GM18868 (cell line): ENCODE measurements at regions not wholly inside any gene's neighbourhood (a gene's known extent, or its start where the extent isn't known, plus 50 kb on each side); places are given as distances from the start of the nearest gene placed in this dataset.

Experiments
- ATAC-seq: cut with Tn5 transposase; IDR thresholded peaks from one replicate; pipeline ENCODE4 v1.9.1; 2021; ENCODE audit warnings: mild to moderate bottlenecking, moderate library complexity; ENCODE audit not compliant: unreplicated experiment

DNA sequence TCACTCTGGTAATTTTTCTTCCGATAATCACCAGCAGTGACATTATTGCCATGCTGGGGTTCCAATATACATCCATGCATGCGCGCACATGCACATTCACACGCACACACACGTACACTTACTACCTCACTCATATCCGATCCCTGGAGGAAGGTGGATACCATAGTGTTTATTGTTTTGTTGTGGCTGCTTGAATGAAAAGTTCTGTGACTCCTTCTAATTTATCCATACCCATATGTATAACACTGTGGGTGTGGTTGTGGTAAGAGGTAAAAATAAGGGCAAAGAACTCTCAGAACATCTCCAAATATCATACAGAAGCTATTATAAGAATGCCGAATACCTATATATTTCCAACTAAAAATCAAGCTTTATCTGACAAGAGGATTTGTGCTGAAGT, 407.8 kb upstream of the PODXL start:
- ATAC-seq = no peak

DNA sequence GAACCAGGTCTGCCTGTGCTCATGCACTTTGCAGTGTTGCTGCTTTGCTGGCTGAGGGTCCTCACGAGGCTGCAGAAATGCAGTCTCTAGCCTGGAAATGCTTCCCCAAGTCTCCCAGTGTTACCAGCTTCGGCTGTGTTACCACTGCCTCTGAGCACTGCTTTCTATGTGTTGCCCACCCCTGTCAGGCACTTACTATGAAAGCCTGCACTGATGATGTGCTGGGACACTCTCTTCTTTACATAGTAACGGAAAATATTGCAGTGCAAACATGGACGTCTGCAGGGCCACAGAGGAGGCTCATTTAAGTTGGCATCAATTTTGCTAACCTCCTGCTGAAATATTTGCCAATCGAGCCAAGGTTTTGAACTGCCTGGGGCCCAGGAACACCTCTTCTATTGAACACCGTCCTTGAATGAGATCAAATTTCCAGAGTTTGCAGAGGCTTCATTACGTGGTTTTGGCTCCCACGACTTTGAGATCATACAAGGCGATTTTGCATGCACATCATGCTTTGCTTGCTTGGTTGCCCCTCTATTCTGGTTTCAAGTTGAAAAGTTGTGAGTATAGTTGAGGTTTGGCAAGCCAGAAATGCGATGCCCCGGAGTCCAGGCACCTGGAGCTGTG, 404.7 kb upstream of the PODXL start:
- ATAC-seq = no peak

DNA sequence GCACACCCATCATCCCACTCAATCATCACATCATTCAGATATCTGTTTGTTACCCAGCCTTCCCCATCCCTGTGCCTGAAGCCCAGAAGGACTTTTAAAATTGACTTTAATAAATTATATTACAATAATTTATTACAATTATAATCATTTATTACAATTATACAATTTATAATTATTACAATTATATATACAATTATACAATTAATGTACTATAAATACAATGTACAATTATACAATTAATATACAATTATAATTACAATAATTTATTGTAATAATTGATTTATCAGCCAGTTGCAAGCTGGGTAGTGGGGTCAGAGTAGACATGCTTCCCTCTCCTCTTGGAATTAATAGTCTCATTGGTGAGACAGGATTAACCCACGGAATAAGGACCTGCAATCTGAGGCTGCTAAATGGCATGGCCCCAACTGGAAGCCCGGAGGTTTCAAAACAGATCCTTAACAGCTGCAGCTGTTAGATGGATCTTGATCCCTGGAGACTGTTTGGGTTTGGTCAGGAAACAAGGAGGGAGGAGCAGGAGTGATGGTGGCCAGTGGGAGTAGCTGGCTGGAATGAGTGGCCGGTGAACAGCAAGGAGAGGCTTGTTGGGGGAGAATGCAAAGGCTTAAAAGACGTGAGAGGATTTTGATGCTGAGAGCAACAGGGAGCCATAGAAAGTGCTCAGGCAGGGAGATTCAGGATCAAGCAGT, 402.8 kb upstream of the PODXL start:
- no peak for ATAC-seq

DNA sequence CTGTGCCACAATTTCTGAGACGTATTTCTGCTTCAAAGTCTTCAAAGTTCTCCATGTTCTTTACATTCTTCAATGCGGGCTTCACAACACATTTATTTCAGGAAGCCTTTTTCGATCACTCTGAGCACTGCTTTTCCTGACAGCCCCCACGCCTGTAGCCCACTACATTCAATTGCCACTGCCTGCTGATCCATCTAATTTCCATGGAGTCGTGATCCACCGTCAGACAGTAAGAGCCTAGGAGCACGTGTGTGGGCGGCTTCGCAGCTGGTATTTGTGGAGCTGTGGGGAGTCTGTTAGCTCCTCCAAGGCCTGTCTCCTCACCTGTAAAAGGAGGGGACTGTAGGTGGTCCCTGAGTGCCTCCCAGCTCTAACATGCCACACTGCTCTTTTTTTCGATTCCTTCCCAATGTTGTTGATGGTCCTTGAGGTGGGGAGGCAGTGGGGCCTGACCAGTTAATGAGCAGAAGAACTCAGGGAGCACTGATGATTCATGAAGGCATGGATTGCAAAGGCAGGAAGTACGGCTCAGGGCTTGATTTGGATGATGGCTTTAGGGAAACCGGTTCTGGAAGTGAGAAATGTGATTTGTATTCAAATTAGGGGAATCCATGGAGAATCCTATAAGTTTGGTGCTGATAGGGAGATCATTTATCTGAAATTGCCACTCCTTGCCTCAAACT, 401.1 kb upstream of the PODXL start:
- ATAC-seq = no peak

DNA sequence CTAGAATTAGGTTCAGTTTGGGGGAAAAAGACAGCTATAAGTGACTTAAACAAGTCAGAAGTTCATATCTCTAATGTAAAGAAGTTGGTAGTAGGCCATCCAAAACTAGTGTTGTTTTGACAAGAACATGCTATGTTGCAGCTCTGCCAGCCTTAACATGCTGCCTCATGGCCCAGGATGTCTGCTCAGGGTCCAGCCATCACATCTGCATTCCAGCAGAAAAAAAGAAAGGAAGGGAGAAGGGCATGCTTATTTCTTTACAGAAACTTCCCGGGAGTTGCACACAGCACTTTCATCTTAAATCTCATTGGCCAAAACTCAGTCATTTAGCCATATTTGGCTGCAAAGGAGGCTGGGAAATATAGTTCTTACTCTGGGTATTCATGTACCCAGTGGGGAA, 400.4 kb upstream of the PODXL start:
- no peak for ATAC-seq

DNA sequence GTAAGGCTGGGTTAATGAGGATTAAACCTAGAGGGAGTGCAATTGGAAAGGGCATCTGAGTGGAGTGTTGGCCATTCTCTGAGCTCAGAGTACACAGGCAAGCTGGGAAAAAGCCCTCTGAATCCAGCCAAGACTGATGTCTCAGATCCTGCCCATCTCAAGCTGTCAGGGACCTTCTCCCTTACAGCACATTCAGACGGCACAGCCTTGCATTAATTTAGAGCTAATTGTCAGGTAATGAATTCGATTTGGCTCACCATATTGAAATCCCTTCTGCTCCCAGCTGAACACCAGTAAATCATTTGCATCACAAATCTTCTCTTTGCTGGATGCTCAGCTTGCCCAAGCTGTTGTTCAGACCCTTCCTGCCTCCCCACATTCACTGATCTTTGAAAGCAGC, 399.3 kb upstream of the PODXL start:
- no peak for ATAC-seq

DNA sequence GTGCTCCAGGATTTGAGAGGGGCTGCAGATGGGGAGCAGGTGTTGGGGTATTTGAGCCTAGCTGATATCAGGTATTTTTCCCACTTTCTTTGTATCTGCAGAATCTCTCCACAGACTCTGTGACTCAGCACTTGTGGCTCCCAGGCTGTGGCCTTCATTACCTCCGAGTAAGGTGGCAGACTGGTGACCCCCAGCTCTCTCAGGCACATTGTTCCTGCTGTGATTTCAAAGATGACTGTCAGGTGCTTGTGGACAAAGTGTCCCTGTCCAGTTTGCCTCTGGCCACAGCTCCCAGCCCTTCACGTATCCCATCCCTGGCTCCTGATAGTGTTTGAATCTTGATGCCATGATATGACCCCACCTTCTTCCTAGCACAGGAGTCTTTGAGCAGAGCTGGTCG, 396.8 kb upstream of the PODXL start:
- ATAC-seq = no peak

DNA sequence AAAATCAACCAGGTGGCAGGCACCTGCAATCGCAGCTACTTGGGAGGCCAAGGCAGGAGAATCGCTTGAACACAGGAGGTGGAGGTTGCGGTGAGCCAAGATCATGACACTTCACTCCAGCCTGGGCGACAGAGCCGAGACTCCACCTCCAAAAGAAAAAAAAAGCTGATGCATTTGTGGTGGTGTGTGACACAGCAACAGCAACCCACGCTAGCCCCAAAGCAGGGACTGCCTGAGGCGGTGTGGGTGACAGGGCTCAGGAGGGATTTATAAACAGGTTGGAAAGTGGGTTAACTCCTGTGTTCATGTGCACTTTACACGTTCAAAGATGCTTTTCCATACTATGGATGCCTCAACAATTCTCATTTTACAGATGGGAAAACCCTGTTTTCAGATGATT, 395.9 kb upstream of the PODXL start:
- ATAC-seq = no peak

DNA sequence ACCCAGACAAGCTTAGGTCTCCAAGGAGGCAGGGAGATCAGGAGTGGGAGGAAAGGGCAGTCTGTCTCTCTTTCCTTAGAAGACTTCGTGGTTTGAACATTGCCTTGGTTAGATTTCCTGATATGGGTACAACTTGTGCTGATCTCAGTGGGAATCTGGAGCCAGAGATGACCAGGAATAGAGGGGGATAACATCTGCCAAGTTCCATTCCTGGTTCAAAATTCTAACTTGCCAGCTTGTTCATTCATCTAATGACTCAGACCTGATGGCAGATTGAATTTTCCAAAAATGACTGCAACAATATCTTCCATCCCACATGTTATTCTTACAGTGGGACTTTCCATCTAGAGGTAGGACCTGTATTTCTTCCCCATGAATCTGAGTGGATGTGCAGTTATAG, 394.3 kb upstream of the PODXL start:
- no peak for ATAC-seq

DNA sequence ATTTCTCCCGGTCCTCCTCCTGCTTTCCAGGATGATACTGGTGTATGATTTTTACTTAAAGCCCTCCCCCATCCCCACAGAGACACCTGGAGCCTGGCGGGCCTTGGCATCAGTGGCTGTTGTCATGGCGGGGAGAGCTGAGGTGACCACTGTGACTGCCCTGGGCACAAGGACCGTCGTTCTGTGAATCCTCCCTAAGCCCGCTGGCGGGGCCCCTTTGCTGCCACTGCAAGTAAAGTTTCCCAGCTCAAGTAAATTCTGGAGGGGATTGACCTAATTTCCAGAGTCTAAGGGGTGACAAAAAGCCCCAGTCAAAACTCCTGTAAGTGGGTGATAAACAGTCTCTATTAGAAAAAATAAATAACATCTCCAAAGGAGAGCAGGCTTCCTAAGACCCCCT, 393.2 kb upstream of the PODXL start:
- no peak for ATAC-seq

DNA sequence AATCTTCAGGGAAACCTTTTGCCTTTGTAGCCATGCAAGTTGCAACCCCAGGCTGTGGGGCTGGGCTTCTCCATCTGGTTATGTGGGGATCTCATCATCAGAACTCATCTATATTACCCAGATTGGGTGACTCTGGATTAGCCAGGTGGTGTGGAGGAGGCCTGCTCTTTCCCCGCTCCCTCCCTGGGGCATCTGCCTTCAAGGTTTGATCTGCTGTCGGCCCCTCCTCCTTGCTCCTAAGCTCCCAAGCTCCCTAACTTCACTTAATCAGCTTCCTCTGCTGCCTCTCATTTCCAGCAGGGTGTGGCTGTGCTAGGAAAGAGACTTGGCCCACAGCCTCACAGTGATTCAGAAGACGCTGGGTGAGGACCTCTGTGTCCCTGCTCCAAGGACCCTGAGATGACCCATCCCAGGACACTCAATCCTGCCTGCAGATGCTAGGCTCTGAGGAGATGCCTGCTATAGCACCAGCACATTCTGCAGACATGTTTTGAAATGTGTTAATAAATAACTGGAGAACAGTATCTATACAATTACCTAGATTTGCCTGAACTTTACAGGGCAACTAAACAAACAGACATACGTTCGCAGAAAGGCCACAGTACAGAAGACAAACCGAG, 392.1 kb upstream of the PODXL start:
- ATAC-seq = no peak

DNA sequence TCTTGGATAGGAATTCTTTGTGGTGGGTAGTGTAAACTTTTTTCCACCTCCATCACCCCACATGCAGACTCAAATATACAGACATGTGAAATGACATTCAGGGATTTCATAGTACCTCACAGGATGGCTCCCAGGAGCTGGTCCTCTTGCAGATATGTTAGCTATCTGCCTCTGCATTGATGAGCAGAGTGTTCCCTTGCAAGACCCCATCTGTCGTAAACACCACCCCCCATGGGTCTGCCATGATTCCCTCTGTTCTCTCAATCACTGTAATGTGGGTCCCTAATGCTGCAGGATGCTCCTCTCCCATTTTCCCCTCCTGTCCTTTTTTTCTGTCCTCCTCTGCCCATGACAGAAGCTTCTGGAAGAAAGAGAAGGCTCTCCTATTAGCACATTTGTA, 391.2 kb upstream of the PODXL start:
- no peak for ATAC-seq

DNA sequence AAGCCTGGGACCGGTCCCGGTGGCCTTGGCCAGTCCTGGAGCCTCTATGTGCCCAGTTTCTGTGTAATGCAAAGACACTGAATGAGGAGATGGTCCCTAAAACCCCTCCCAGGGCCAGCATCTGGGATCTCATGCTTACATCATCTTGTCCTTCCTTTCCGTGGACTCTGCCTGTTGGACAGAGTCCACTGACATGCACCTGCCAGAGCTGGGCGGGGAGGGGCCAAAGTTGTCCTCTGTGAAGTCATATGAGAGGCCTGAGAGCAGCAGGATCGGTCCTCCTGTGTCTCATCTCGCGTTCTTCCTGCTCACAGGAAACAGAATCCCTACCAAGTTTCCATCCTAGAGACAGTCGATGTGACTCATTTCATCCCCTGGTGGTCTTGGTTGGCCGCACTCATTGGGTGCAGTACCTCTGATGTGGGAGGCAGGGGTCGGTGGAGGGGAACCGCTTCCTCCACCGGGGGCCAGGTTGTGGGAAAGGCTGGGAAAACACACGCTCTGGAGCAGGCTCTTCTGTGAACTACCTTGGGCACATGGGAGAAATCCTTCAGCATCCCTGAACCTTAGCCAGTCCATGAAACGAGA, 389.6 kb upstream of the PODXL start:
- ATAC-seq = no peak

DNA sequence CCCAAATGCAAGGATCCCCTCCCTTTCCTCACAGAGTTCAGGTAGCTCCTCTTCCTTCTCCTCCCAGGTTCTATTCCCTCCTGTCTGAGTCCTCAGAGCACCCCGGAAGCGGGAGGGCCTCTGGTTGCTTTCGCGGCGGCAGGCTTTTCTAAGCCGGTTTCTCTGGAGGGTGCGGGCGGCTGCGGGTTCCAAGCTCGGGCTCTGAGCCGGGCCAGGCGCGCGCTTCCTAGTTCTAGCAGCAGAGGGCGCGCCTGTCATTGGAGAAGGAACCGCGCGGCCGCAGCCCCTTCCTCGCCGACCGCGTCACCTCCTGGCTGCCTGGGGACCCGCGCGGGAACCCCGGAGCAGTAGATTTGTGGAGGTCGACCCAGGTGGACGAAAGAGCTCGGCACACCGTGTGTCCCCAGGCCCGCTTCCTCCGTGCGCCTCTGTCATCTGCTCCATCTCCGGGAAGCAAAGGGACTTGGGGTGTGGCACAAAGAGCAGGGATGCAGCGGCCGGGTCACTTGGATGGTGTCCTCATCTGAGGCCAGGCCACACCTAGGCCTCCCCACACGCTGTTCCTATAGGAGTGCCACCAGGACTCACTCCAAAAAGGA, 389.0 kb upstream of the PODXL start:
- peak; percentile 67 for ATAC-seq

DNA sequence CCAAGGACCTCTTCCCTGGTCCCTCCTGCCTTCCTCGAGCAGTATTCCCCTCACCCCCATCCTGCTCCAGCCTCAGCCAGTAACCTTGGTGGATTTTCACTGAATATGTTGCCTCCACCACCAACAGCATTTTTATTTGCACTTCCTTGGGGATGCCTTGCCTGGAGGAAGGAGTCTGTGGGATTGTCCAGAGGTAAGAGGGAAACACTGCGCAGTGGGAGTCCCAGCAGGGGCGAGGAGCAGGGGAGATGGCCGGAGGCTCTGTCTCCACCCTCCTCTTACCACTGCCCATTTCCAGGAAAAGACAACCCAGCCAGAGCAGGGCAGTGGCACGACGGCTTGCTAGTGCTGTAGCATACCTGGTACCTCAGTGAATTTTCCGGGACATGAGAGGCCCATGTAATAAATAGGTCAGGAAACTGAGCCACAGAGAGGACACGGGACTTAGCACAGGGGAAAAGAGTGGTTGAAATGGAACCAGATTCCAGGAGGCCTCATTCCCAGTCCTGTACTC, 388.2 kb upstream of the PODXL start:
- ATAC-seq = no peak

DNA sequence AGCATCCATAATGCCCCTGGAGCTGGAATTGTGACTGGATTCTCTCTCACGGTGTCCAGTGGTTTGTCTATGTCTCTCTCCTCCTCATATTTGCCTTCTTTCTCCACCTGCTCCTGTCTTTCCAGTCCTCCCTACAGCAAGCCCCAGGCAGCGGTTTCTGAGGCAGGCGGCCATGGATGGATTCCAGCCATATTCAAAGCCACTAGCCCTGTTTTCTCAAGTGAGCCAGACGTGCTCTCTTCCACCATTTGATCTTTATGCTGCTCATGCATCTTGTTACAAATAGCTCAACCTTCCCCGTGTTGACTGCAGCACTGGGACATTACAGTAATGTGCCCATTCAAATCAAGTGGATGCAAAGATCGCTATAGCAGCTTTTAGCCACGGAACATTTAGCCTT, 387.2 kb upstream of the PODXL start:
- ATAC-seq = no peak

DNA sequence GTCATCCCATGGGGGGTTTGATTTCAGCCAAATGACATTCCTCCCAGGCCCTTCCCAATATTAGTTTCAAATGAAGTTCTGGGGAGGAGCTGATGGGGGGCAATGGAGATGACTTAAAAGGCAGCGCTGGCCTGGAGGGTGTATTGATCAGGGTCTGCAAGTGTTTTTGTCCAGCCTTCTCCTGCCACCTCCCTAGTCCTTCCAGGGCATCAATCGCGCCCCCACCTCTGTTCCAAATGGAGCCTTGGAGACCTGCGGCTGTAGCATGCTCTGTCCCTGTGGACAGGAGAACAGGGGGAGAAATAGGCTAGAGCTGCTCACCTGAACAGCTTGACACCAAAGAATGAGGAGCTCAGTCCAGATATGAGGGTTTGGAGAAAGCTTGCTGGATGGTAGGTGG, 386.8 kb upstream of the PODXL start:
- no peak for ATAC-seq

DNA sequence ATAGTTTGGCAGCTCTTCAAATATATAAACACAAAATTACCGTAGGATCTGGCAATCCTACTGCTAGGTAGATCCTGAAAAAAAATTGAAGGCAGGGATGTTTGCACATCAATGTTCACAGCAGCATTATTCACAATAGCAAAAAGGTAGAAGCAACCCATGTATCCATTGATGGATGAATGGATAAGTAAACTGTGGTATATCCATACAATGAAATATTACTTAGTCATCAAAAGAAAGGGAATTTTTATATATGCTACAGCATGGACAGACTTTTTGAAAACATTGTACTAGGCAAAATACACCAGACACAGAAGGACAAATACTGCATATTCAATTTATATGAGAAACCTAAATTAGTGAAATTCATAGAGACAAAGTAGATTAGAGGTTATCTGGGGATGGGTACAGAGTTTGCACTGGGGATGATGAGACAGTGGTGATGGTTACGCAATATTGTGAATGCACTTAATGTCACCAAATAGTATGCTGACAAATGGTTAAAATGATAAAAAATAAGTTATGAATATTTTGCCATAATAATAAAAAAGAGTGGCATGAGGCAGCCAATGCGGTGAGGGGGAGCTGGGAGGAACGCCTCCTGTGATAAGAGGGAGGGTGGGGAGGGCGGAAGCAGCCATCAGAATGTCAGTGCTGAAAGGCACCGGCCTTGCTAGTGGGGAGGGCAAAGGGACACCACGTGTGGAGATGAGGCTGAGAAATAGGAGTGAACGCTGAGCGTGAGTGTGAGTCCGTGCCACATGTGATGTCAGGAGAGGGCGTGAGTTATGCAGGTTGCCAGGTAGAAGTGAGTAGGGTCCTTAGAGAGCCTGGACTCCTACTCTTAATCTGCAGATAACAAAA, 386.1 kb upstream of the PODXL start:
- ATAC-seq = no peak

DNA sequence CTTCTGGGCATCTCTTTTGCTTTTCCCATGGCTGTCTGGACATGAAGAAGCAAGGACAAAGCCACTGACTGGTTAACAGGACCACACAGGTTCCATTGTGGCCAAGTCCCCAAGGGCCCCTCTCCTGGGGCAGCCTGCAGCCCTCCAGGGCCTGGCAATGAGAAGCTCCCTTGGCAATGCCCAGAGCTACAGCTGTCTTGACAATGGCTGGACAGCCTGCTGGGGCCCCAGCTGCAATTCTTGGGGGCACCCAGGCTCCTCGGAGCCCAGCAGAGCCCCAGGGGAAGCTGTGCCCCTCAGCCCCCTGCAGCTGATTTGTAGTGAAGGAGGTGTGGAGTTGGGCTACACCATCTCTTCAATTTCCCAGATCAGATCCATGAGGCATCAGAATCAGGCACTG, 384.9 kb upstream of the PODXL start:
- no peak for ATAC-seq

DNA sequence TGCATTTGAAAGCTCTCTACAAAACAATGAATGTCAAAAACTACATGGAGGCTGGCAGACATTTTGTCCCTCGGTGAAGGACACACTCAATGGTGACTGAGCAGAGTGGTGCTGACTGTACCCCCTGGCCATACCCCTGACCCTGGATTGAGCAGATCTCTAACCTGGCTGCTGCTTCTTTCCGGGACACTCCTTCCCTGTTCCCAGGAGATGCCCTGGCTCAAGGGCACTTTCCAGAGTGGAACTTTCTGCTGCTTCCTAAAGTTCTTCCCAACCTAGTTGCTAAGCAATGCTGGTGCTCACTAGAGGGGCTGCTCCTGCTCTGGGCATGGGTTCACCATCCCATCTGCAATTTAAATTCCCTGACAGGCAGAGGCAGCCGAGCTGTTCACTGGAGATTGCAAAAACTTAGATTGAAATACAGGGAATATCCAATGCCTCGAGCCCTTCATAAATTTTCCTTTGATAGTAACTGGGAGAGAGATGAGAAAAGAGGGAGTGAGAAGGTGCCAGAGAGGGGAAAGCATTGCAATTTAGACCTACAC, 384.3 kb upstream of the PODXL start:
- no peak for ATAC-seq
